Heart left ventricle (tissue), 13 donors: ENCODE measurements at regions not wholly inside any gene's neighbourhood (a gene's known extent, or its start where the extent isn't known, plus 50 kb on each side); places are given as distances from the start of the nearest gene placed in this dataset.

Experiments used
- POLR2A ChIP-seq, 2 donors: fragments of 450-650 bp; IDR thresholded peaks; one replicate each; pipeline ENCODE4 v1.6.1; 2017; ENCODE audit warnings: antibody characterized with exemption in 2 of 2, mild to moderate bottlenecking in 2 of 2, moderate library complexity in 2 of 2
- TF ChIP-seq, protein P1 (sequence below), 12 donors: fragments of 200-600 bp; sonication (generic) in 4 of 12; IDR thresholded peaks; one replicate each; pipeline versions ENCODE4 v1.5.0 to v1.8.0; 2018 to 2022; ENCODE audit warnings: antibody characterized with exemption in 12 of 12, mild to moderate bottlenecking in 5 of 12
- donor health status: ischemic (EF 13 %, LVEDD 7.1; RV severe dilation, severe dysfunction).
- donor health status: DM: no; HTN: yes; CAD: no.
- donor health status: DM: no; HTN: no; CAD: no.
- donor health status: ischemic (EF 25% LVEDD 6.9; RV normal size, moderate dysfunction).
- donor health status: ischemic (EF 25% LVEDD 5.7; RV mildly dilated, moderate dysfunction).
- donor health status: ischemic (EF 35%, LVEDD 5.7; RV mildly dilated, moderate dysfunction).
- donor health status: nonischemic (EF 11% LVEDD 7.7; RV severe dilation, severe dysfunction).
- donor health status: DM: yes; HTN: yes; CAD: no.
- donor health status: PGD.
- donor health status: ischemic (EF 29% LVEDD 5.4; RV normal size, mild dysfunction).
- donor health status: nonischemic (EF 23%, LVEDD 6.1; RV moderate dilation, normal function).

DNA sequence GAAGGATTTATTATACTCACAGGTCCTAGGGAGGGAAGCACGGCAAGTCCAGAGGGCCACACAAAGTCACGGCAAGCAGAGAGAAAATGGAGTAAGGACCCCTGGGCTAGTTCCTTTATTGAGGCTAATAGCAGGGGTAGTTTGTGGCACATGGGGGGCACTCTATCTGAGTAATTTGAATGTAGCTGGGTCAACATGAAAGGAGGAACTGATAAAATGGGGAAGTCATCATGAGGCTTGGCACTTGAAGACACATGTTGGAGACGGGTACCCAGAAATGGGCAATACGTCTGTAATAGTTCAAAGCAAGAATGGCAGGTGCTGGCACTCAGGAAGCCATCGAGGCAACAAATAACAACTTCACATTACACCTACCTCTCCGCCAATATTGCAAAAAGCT is 1136.4 kb downstream of the MRPL39 start:
- TF ChIP-seq POLR2A (IDR thresholded peaks at IDR 0.05), result no peak
- TF ChIP-seq, protein P1, sequence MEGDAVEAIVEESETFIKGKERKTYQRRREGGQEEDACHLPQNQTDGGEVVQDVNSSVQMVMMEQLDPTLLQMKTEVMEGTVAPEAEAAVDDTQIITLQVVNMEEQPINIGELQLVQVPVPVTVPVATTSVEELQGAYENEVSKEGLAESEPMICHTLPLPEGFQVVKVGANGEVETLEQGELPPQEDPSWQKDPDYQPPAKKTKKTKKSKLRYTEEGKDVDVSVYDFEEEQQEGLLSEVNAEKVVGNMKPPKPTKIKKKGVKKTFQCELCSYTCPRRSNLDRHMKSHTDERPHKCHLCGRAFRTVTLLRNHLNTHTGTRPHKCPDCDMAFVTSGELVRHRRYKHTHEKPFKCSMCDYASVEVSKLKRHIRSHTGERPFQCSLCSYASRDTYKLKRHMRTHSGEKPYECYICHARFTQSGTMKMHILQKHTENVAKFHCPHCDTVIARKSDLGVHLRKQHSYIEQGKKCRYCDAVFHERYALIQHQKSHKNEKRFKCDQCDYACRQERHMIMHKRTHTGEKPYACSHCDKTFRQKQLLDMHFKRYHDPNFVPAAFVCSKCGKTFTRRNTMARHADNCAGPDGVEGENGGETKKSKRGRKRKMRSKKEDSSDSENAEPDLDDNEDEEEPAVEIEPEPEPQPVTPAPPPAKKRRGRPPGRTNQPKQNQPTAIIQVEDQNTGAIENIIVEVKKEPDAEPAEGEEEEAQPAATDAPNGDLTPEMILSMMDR (IDR thresholded peaks at IDR 0.05), result no peak
